ENCODE measurements at regions not wholly inside any gene's neighbourhood (a gene's known extent, or its start where the extent isn't known, plus 50 kb on each side); places are given as distances from the start of the nearest gene placed in this dataset.
"Not testable (repeated sequence)": the region's sequence is repeated elsewhere in the genome, so short reads cannot be mapped to it uniquely, and the experiment has no call there.

DNA sequence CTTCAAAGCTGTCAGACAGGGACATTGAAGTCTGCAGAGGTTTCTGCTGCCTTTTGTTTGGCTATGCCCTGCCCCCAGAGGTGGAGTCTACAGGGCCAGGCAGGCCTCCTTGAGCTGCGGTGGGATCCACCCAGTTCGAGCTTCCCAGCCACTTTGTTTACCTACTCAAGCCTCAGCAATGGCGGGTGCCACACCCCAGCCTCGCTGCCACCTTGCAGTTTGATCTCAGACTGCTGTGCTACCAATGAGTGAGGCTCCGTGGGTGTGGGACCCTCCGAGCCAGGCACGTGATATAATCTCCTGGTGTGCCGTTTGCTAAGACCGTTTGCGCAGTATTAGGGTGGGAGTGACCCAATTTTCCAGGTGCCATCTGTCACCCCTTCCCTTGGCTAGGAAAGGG lies 320.1 kb upstream of the STXBP6 start:
- TF ChIP-seq, protein P1, sequence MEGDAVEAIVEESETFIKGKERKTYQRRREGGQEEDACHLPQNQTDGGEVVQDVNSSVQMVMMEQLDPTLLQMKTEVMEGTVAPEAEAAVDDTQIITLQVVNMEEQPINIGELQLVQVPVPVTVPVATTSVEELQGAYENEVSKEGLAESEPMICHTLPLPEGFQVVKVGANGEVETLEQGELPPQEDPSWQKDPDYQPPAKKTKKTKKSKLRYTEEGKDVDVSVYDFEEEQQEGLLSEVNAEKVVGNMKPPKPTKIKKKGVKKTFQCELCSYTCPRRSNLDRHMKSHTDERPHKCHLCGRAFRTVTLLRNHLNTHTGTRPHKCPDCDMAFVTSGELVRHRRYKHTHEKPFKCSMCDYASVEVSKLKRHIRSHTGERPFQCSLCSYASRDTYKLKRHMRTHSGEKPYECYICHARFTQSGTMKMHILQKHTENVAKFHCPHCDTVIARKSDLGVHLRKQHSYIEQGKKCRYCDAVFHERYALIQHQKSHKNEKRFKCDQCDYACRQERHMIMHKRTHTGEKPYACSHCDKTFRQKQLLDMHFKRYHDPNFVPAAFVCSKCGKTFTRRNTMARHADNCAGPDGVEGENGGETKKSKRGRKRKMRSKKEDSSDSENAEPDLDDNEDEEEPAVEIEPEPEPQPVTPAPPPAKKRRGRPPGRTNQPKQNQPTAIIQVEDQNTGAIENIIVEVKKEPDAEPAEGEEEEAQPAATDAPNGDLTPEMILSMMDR (IDR thresholded peaks at IDR 0.05; ENCODE audit: extremely low read depth in 1 of 2, insufficient read depth in 1 of 2, low read depth in 1 of 2, low read length in 2 of 2): not testable (repeated sequence)
- TF ChIP-seq POLR2A (IDR thresholded peaks at IDR 0.05; ENCODE audit: low read depth, low read length); JUN (IDR thresholded peaks at IDR 0.05; ENCODE audit: borderline replicate concordance, insufficient read depth, insufficient read length, low read depth): not testable (repeated sequence)
